ENCODE measurements at regions not wholly inside any gene's neighbourhood (a gene's known extent, or its start where the extent isn't known, plus 50 kb on each side); places are given as distances from the start of the nearest gene placed in this dataset.

GRCh38 chr6:21438237-21438985, 155.1 kb upstream of the SOX4 start:
- TF ChIP-seq CTCF (IDR thresholded peaks at IDR 0.05): no peak
- TF ChIP-seq POLR2AphosphoS5 (IDR thresholded peaks at IDR 0.05; ENCODE audit: insufficient read depth in 1 of 2, low read depth in 1 of 2): no peak
